ENCODE measurements at regions not wholly inside any gene's neighbourhood (a gene's known extent, or its start where the extent isn't known, plus 50 kb on each side); places are given as distances from the start of the nearest gene placed in this dataset.
A peak's percentile ranks its signal among the peaks of the same experiment; 100 is the strongest.

DNA sequence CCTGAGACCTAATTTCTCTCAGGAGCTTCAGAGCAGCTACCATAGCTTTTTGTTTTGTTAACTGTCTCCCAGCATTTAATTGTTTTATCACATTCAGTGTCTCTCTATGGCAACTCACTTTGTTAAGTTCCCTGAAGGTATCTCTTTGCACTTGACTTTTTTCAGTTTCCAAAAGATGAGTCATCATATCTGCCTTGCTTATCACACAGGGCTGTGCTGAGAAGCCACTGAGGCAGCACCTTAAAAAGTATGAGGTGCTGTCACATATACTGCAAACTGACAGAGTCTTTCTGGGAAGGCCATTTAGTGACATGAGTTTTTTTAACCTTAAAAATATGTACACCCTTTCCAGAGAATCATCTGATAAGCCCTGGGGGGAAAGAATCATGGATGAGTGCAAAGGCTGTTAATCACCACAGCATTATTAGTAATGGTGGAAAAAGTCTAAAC lies 56.8 kb downstream of the PPP1R3C start:
- peak in 1 of 5 experiments; percentile 5 for DNase-seq

DNA sequence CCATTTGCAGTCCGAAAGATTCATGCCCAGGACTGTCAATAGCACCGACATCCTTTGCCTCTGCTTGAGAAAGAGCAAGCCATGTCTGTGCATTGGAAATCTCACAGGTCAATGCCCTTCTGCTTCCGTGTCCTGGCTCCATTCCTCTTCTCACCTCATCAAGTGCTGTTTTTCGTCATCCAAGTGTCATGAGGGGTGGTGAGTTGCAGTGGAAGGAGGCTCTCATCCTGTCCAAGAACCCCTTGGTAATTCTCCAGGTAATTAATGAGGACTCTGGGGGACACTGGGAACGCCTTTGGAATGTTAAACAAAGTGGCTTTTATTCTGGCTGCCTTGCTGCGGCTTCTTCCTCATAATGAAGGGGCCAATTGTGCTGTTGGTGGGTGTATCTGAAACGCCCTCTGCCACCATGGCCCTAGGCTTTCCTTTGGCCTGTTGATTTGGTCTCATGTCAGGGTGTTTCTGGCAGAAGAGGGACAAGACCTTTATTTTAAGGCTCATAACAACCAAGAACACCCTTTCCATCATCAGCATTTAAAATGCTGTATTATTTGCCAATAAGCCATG lies 57.7 kb downstream of the PPP1R3C start:
- no peak for DNase-seq

DNA sequence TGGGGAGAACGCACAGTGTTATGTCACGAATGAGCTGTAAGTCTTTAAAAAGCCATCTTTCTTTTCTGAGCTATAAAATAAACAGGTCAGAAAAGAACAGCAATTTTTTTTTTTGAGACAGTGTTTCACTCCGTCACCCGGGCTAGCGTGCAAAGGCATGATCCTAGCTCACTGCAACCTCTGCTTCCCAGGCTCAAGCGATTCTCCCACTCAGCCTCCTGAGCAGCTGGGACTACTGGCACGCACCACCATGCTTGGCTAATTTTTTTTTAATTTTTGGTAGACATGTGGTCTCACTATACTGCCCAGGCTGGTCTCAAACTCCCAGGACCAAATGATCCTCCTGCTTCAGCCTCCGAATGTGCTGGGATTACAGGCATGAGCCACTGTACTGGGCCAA lies 58.6 kb downstream of the PPP1R3C start:
- DNase-seq, result no peak

DNA sequence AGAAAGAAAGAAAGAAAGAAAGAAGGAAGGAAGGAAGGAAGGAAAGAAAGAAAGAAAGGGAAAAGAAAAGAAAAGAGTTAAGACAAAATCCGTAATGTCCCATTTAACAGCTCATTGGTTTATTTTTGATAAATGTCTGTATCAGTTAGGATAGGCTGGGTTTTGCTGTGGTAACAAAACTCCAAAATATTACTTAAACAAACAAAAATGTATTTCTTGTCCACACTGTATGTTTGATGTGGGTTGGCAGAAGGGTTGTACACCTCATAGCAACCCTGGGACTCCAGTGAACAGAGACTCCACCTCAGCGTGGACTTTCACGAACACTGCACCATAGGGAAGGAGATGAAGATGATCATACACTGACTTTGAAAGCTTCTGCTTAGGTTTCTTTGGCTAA lies 59.6 kb downstream of the PPP1R3C start:
- DNase-seq, result no peak

DNA sequence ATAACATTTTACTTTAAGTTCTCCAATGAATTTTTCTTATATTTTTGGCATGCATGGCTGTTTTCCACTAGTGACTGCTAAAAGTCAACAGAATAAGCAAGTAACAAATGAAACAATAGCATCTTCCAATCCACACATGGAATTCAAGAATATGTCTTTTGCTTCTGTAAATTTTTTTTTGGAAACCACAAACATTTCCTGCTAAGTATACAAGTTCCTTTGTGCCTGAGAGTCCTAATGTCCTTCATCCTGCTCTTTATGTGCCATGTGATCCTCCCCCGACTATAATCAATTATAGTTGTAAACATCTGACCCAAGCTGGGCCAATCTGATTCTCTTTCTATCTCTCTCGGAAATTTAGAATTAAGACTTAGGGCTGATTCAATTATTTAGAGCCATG lies 61.2 kb downstream of the PPP1R3C start:
- no peak for DNase-seq

DNA sequence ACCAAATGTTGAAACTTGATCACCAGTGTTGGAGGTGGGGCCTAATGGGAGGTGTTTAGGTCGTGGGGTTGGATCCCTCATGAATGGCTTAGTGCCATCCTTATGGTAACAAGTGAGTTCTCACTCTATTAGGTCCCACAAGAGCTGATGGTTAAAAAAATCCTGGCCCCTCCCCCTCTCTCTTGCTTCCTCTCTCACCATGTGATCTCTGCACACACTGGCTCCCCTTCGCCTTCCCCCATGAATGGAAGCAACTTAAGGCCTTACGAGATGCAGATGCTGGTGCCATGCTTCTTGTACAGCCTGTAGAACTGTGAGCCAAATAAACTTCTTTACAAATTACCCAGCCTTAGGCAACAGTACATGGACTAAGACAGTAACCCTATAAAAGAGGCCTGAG lies 62.7 kb downstream of the PPP1R3C start:
- DNase-seq, result no peak

DNA sequence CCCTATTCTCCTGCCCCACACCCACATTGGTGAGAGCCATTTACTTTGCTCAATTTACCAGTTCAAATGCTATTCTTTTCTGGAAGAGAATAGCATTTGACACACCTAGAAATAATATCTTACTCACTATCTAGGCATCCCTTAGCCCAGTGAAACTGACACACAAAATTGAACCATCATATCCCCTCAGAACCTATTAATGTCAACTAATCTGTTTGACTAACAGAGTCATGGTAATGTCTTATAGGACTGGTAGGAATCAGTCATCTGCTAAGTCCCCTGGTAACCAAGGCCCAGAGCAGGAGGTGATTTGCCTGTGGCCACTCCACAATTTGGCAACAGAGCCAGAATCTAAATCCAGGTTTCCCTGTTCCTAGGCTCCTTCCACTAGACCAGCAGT lies 63.3 kb downstream of the PPP1R3C start:
- no peak for DNase-seq

DNA sequence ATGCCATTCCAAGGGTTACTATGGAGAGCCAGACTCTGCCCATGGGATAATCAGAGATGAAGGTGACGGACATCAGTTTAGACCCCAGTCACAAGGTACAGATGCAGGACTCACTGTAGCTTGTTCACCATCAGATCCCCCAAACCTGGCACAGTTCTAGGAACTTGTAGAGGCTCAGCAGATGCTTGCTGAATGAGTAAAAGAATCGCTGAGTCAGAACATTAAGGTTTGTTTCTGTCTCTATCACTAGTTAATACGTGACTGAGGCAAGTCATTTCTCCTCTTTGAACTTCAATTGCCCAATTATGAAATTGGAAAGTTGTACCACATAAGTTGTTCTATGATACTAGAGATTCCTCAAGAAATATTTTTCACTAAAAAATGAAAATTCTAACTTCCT lies 65.1 kb downstream of the PPP1R3C start:
- no peak for DNase-seq

DNA sequence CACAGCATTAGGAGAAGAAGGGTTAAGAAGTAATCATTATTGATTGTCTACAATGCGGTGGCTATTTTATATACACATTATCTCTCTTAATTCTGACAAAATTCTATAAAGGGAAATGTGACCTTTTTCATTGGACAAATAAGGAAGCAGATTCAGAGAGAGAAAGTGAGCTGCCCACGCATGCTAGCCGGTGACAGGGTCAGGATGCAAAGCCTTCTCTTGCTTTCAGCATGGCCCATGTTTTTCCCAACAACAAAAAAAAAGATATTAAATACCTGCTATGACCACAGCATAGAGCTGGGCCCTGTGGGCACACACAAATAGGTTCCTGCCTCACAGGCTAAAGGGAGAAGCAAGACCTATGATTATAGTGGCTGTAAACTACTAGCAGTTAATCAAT lies 66.8 kb downstream of the PPP1R3C start:
- DNase-seq, result no peak

DNA sequence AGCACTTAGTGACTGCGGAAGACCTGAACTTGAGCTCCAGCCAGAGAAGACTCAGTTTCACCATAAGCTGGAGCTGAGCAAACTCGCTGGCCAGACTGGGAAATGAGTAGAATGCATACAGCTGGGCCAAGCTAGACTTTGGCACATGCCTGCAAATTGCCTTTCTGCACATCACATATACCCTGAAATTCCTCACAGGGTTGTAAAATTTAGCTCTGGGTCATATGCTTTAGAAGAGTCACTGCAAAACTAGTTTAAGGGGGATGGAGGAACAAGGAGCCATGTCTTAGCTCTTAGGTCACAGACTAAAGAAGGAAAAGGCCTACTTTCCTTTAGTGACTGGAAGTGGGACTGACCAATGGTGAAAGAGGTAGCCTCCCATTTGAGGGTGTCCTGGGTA lies 67.6 kb downstream of the PPP1R3C start:
- DNase-seq, result no peak

DNA sequence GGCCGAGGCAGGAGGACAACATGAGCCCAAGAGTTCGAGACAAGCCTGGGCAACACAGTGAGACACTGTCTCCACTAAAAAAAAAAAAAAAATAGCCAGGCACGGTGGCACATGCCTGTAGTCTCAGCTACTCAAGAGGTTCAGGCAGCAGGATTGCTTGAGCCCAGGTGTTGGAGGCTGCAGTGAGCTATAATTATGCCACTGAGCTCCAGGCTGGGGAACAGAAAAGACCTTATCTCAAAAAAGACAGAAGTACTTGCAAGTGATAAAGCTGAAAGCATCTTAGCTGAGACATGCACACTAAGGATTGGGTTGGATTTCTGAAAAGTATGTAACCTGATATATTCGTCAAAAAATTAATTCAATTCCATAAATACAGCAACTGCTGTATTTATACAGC lies 68.4 kb downstream of the PPP1R3C start:
- DNase-seq, result no peak

All from T-helper 2 cell (primary cell).